NCI-H526 treated with DMSO at 0.1 percent for 48 hours (cell line): ENCODE measurements at regions not wholly inside any gene's neighbourhood (a gene's known extent, or its start where the extent isn't known, plus 50 kb on each side); places are given as distances from the start of the nearest gene placed in this dataset.
"Not testable (repeated sequence)": the region's sequence is repeated elsewhere in the genome, so short reads cannot be mapped to it uniquely, and the experiment has no call there.

ENCODE experiments used
- DNase-seq: peaks from one replicate; lab custom pipeline; 2025; lab: John Stamatoyannopoulos, UW

- DNase-seq: no peak
These were observed 1720.2 kb downstream of the MRPL39 start for GRCh38 chr21:23886828-23887724.

DNA sequence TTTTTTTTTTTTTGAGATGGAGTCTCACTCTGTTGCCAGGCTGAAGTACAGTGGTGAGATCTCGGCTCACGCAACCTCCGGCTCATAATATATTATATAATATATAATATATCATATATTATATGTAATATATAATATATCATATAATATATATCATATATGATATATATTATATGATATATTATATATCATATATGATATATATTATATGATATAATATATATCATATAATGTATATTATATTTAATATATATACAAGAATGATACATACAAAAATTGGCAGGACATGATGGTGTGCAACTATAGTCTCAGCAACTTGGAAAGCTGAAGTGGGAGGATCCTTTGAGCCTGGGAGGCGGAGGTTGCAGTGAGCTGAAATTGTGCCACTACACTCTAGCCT is 1725.5 kb downstream of the MRPL39 start:
- DNase-seq: no peak

DNA sequence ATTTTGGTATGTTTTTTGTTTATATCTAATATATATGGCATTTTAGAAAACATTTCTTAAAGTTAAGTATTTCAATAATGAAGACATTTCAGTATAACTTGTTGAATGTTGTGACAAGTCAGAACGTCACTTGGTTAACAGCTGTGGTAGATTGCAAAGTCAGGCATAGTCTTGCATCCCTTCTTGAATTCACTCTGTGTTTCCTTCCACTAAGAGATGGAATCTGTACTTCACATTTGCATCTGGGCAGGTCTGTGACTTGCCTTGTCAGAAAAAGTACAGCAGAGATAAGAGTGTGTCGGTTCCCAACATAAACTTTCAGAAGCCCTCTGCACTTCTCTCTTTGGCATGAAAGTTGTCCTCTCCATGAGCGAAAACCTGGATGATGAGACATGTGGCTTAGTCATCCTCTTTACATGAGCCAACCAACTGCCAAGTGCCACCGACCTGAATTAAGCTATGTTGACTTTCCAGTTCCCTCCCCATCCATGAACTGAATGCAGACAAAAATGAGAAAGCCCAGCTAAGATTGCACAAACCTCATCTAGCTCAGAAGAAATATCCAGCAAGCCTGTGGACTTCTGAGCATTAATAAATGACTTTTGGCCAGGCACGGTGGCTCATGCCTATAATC is 1730.2 kb downstream of the MRPL39 start:
- DNase-seq: no peak

- DNase-seq: no peak
These were observed 1733.0 kb downstream of the MRPL39 start for GRCh38 chr21:23874271-23874670.

DNA sequence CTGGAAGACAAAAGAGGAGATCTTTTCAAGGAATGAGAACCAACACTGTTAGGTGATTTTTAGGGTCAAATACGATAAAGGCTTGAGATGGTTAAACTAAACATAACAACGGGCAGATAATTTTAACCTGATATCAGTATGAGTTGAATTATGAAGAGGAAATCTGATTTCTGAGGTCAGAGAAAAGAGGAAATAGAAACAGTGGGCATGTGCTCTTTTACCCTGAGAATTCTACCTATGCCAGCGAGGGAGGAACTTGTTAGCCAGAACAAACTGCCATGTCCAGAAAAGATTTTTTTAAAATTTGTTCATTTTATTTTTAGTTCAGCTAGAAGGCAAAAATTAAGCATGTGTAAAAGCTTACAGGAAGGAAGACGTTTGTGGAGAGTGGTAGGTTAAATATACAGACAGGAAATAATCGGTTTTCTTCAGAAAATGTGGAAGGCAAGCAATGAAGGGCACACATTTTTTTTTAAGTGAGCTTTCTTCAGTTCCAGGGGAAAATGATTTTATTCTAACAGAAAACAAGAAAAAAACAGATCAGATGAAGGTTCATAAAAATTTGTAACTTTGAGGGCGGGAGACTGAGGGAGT is 1745.3 kb downstream of the MRPL39 start:
- DNase-seq: no peak

GRCh38 chr21:23858878-23859277 is 1748.4 kb downstream of the MRPL39 start:
- DNase-seq: no peak

GRCh38 chr21:23853796-23854379 is 1753.4 kb downstream of the MRPL39 start:
- DNase-seq: no peak

- DNase-seq: no peak
These were observed 1769.7 kb downstream of the MRPL39 start for GRCh38 chr21:23837564-23837963.

DNA sequence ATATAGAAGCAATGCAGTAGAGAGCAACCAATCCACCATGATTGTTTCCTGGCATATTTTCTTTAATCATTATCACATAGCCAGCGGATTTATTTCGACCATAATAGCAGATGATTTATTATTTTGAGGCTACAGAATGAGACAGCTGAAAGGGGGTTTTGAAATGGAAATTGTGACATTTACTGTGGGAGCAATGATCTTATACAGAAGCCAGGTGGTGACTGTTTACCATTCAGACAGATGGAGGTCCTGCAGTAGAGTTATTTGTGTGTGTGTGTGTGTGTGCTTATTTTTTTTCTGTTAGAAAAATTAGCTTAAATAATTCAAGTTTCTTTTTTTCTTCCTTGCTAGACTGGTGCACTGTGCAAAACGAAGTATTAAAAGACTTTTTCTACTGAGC is 1784.5 kb downstream of the MRPL39 start:
- DNase-seq: no peak

GRCh38 chr21:23817337-23817736 is 1789.9 kb downstream of the MRPL39 start:
- DNase-seq: no peak

GRCh38 chr21:23812485-23812884 is 1794.8 kb downstream of the MRPL39 start:
- no peak for DNase-seq

DNA sequence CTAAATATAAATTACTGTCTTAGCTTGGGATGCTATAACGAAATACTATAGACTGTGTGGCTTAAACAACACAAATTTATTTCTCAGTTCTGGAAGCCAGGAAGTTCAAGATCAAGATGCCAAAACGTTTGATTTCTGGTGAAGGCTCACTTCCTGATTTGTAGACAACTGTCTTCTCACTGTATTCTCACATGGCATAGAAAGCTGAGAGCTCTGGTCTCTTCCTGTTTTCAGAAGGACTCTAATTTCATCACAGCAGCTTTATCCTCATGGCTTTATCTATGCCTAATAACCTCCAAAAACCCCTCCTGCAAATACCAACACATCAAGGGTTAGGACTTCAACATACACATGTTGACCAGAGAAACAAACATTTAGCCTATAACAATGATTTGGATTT is 1795.5 kb downstream of the MRPL39 start:
- DNase-seq: no peak

DNA sequence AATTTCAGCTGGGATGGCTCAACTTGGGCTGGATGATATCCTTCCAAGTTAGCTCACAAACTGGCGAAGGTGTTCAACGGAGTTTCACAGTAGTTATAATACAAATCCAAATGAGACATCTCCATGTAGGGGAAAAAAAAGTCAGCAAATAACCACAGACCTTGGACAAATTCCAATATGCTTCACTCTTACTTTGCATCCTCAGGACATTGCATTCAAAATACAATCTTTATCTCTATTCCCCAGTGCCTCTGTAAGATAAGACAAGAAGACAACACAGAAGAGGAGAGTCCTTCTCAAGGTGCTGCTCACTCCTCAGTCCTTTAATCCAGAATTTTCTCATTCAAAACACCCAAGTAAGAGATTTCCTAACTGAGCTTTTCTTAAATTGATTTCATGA is 1797.7 kb downstream of the MRPL39 start:
- no peak for DNase-seq

DNA sequence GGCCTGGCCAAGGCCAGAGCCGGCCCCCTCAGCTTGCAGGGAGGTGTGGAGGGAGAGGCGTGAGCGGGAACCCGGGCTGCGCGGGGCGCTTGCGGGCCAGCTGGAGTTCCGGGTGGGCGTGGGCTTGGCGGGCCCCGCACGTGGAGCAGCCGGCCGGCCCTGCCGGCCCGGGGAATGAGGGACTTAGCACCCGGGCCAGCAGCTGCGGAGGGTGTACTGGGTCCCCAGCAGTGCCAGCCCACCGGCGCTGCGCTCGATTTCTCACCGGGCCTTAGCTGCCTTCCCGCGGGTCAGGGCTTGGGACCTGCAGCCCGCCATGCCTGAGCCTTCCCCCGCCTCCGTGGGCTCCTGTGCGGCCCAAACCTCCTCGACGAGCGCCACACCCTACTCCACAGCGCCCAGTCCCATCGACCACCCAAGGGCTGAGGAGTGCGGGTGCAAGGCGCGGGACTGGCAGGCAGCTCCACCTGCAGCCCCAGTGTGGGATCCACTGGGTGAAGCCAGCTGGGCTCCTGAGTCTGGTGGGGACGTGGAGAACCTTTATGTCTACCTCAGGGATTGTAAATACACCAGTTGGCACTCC is 1800.2 kb downstream of the MRPL39 start:
- DNase-seq: not testable (repeated sequence)

GRCh38 chr21:23804866-23805265 is 1802.4 kb downstream of the MRPL39 start:
- no peak for DNase-seq

DNA sequence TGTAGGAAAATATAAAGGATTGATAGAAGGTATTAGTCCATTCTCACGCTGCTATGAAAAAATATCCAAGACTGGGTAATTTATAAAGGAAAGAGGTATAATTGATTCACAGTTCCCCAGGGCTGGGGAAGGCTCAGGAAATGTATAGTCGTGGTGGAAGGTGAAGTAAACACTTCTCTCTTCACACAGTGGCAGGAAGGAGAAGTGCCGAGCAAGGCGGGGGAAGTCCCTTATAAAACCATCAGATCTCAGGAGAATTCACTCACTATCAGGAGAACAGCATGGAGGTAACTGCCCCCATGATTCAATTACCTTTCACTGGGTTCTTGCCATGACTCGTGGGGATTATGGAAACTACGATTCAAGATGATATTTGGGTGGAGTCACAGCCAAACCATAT is 1806.0 kb downstream of the MRPL39 start:
- no peak for DNase-seq

- no peak for DNase-seq
These were observed 1807.9 kb downstream of the MRPL39 start for GRCh38 chr21:23799376-23799775.

DNA sequence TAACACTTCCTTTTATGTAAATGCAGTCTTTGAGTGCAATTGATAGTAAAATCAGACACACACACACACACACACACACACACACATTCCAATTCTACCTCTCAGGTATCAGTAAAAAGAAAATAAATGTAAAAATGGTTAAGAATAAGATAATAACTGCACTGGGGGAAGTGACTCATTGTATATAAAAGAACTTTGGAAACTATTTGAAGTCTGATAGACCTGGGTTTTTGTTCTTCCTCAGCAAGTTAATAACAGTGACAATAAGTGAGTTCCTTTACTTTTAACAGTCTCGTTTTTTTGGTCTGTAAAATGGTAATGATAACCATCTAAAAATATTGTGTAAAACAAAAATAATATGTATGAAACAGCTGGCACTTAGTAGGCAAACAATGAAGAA is 1815.0 kb downstream of the MRPL39 start:
- no peak for DNase-seq

- DNase-seq: no peak
These were observed 1817.4 kb downstream of the MRPL39 start for GRCh38 chr21:23789864-23790263.

DNA sequence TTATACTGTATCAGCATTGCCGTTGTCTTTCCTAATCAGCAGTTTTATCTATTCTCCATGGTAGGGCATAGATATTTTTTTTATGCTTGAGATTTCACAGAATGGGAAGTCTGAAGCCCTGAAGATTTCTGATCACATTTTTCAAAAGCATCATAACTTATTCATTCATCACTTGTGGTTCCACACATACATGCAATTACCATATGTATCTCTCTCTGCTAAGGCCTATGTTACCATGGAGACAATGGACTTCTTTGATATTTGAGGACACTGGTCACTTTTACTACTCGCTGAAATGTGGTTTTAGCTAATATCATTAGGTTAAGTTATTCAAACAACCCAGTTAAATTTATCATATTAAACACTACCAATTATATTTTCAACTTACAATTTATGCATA is 1827.0 kb downstream of the MRPL39 start:
- DNase-seq: no peak

DNA sequence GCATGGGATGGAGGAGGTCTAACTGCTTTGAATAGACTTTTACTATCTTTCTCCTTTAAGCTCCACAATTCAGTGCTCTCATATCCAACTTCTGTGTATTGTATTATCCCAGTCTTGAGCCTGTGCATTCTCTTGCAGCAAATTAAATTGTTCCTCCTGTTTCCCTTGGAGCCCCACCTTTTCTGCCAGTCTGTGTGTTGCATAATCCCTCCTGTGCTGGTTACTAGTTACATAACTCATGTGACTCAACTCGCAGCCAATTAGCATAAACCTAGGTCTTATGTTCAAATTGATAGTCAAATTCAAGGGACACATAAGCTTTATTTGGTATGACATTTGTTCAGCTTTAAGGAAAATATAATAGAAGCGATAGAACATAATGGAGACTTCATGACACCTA is 1863.5 kb downstream of the MRPL39 start:
- DNase-seq: no peak

- no peak for DNase-seq
These were observed 1866.8 kb downstream of the MRPL39 start for GRCh38 chr21:23740463-23740862.
